ENCODE measurements at regions not wholly inside any gene's neighbourhood (a gene's known extent, or its start where the extent isn't known, plus 50 kb on each side); places are given as distances from the start of the nearest gene placed in this dataset.

GRCh38 chr2:16045653-16046352 is 105.5 kb downstream of the MYCN start:
- no peak overlapping the region for H3K27ac ChIP-seq (ENCODE audit: low read depth, low read length)
- no peaks in the 10 kb centered on the region for H3K4me1 ChIP-seq (ENCODE audit: control insufficient read depth in 5 of 5, insufficient read depth in 5 of 5, low read length in 5 of 5)
- H3K4me3 ChIP-seq (ENCODE audit: low read depth in 1 of 5, low read length in 5 of 5), result no peak overlapping the region
- H3K9ac ChIP-seq (ENCODE audit: low read length in 5 of 5), result no peak overlapping the region
- H3K9me3 ChIP-seq (ENCODE audit: control insufficient read depth in 5 of 5, low read length in 5 of 5), result peaks cover 0 to 2% (median 0%) of the 10 kb centered on the region in 5 donors
- no peaks in the 10 kb centered on the region for H3K36me3 ChIP-seq (ENCODE audit: control insufficient read depth in 5 of 5, insufficient read depth in 5 of 5, low read length in 5 of 5)
- peaks cover 0 to 6% (median 3%) of the 10 kb centered on the region in 5 donors for H3K27me3 ChIP-seq (ENCODE audit: control insufficient read depth in 5 of 5, insufficient read depth in 4 of 5, low read length in 5 of 5)

GRCh38 chr2:16044946-16045456 is 104.7 kb downstream of the MYCN start:
- H3K4me1 ChIP-seq (ENCODE audit: control insufficient read depth in 5 of 5, insufficient read depth in 5 of 5, low read length in 5 of 5), result no peaks in the 10 kb centered on the region
- H3K9ac ChIP-seq (ENCODE audit: low read length in 5 of 5), result no peak overlapping the region
- H3K9me3 ChIP-seq (ENCODE audit: control insufficient read depth in 5 of 5, low read length in 5 of 5), result peaks cover 0 to 2% (median 0%) of the 10 kb centered on the region in 5 donors
- no peak overlapping the region for H3K27ac ChIP-seq (ENCODE audit: low read depth, low read length)
- H3K36me3 ChIP-seq (ENCODE audit: control insufficient read depth in 5 of 5, insufficient read depth in 5 of 5, low read length in 5 of 5), result no peaks in the 10 kb centered on the region
- H3K4me3 ChIP-seq (ENCODE audit: low read depth in 1 of 5, low read length in 5 of 5), result no peak overlapping the region
- H3K27me3 ChIP-seq (ENCODE audit: control insufficient read depth in 5 of 5, insufficient read depth in 4 of 5, low read length in 5 of 5), result peaks cover 0 to 7% (median 3%) of the 10 kb centered on the region in 5 donors

DNA sequence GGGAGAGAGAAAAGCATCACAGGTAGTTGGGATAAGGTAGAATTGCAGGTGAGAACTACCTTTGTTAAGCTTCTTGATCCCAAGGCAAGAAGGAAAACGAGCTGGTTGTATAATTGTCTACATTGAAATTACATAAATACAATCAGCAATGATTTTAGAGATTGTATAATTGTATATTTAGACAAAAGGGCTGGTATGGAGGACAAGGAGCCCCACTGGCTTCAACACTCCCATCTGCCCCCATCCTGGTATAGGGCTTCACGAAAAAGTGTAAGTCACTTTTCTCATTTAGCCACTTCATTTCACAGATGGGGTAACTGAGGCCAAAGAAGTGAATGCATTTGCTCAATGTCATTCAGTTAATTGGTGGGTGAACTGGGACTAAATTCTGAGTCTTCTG is 103.3 kb downstream of the MYCN start:
- no peak overlapping the region for H3K4me3 ChIP-seq (ENCODE audit: low read depth in 1 of 5, low read length in 5 of 5)
- no peak overlapping the region for H3K27ac ChIP-seq (ENCODE audit: low read depth, low read length)
- H3K36me3 ChIP-seq (ENCODE audit: control insufficient read depth in 5 of 5, insufficient read depth in 5 of 5, low read length in 5 of 5), result no peaks in the 10 kb centered on the region
- H3K9ac ChIP-seq (ENCODE audit: low read length in 5 of 5), result no peak overlapping the region
- H3K9me3 ChIP-seq (ENCODE audit: control insufficient read depth in 5 of 5, low read length in 5 of 5), result peaks cover 0 to 2% (median 0%) of the 10 kb centered on the region in 5 donors
- no peaks in the 10 kb centered on the region for H3K4me1 ChIP-seq (ENCODE audit: control insufficient read depth in 5 of 5, insufficient read depth in 5 of 5, low read length in 5 of 5)
- H3K27me3 ChIP-seq (ENCODE audit: control insufficient read depth in 5 of 5, insufficient read depth in 4 of 5, low read length in 5 of 5), result peaks cover 0 to 8% (median 4%) of the 10 kb centered on the region in 5 donors

GRCh38 chr2:16043192-16043591 is 102.8 kb downstream of the MYCN start:
- Histone ChIP-seq H3K4me3 (ENCODE audit: low read depth in 1 of 5, low read length in 5 of 5) (no peak overlapping the region), H3K9me3 (ENCODE audit: control insufficient read depth in 5 of 5, low read length in 5 of 5) (peaks cover 0 to 2% (median 0%) of the 10 kb centered on the region in 5 donors), H3K4me1 (ENCODE audit: control insufficient read depth in 5 of 5, insufficient read depth in 5 of 5, low read length in 5 of 5) (no peaks in the 10 kb centered on the region), H3K27me3 (ENCODE audit: control insufficient read depth in 5 of 5, insufficient read depth in 4 of 5, low read length in 5 of 5) (peaks cover 0 to 12% (median 6%) of the 10 kb centered on the region in 5 donors), H3K9ac (ENCODE audit: low read length in 5 of 5) (no peak overlapping the region), H3K27ac (ENCODE audit: low read depth, low read length) (no peak overlapping the region), H3K36me3 (ENCODE audit: control insufficient read depth in 5 of 5, insufficient read depth in 5 of 5, low read length in 5 of 5) (no peaks in the 10 kb centered on the region)

GRCh38 chr2:16042201-16042700 is 101.9 kb downstream of the MYCN start:
- Histone ChIP-seq H3K9me3 (ENCODE audit: control insufficient read depth in 5 of 5, low read length in 5 of 5) (peaks cover 0 to 2% (median 0%) of the 10 kb centered on the region in 5 donors), H3K27ac (ENCODE audit: low read depth, low read length) (no peak overlapping the region), H3K27me3 (ENCODE audit: control insufficient read depth in 5 of 5, insufficient read depth in 4 of 5, low read length in 5 of 5) (peaks cover 0 to 12% (median 6%) of the 10 kb centered on the region in 5 donors), H3K9ac (ENCODE audit: low read length in 5 of 5) (no peak overlapping the region), H3K36me3 (ENCODE audit: control insufficient read depth in 5 of 5, insufficient read depth in 5 of 5, low read length in 5 of 5) (no peaks in the 10 kb centered on the region), H3K4me1 (ENCODE audit: control insufficient read depth in 5 of 5, insufficient read depth in 5 of 5, low read length in 5 of 5) (no peaks in the 10 kb centered on the region), H3K4me3 (ENCODE audit: low read depth in 1 of 5, low read length in 5 of 5) (no peak overlapping the region)

GRCh38 chr2:16040271-16041010 is 100.1 kb downstream of the MYCN start:
- H3K4me3 ChIP-seq (ENCODE audit: low read depth in 1 of 5, low read length in 5 of 5), result no peak overlapping the region
- peaks cover 0 to 12% (median 6%) of the 10 kb centered on the region in 5 donors for H3K27me3 ChIP-seq (ENCODE audit: control insufficient read depth in 5 of 5, insufficient read depth in 4 of 5, low read length in 5 of 5)
- no peak overlapping the region for H3K27ac ChIP-seq (ENCODE audit: low read depth, low read length)
- H3K9me3 ChIP-seq (ENCODE audit: control insufficient read depth in 5 of 5, low read length in 5 of 5), result peaks cover 0 to 2% (median 0%) of the 10 kb centered on the region in 5 donors
- H3K9ac ChIP-seq (ENCODE audit: low read length in 5 of 5), result no peak overlapping the region
- H3K4me1 ChIP-seq (ENCODE audit: control insufficient read depth in 5 of 5, insufficient read depth in 5 of 5, low read length in 5 of 5), result no peaks in the 10 kb centered on the region
- H3K36me3 ChIP-seq (ENCODE audit: control insufficient read depth in 5 of 5, insufficient read depth in 5 of 5, low read length in 5 of 5), result no peaks in the 10 kb centered on the region

DNA sequence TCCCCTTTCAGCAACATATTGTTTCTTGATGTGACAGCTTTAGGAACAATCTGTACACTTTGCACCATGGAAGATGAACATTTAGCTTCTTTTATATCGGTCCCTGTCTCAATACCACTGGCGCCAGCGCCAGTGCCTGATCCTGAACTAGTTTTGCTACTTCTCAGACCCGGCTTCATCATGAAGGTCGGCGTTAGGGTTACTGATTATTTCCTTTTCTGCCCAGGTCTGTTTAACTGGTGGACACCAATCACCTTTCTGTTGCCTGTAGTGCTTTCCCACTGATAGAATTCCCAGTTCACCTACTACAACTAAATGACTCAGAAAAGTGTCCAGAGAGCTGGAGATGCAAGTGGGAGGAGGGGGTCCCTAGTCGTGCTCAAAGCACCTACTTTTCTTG is 99.5 kb downstream of the MYCN start:
- H3K27me3 ChIP-seq (ENCODE audit: control insufficient read depth in 5 of 5, insufficient read depth in 4 of 5, low read length in 5 of 5), result peaks cover 0 to 12% (median 6%) of the 10 kb centered on the region in 5 donors
- no peak overlapping the region for H3K27ac ChIP-seq (ENCODE audit: low read depth, low read length)
- peaks cover 0 to 2% (median 0%) of the 10 kb centered on the region in 5 donors for H3K9me3 ChIP-seq (ENCODE audit: control insufficient read depth in 5 of 5, low read length in 5 of 5)
- H3K4me3 ChIP-seq (ENCODE audit: low read depth in 1 of 5, low read length in 5 of 5), result no peak overlapping the region
- H3K9ac ChIP-seq (ENCODE audit: low read length in 5 of 5), result no peak overlapping the region
- no peaks in the 10 kb centered on the region for H3K4me1 ChIP-seq (ENCODE audit: control insufficient read depth in 5 of 5, insufficient read depth in 5 of 5, low read length in 5 of 5)
- no peaks in the 10 kb centered on the region for H3K36me3 ChIP-seq (ENCODE audit: control insufficient read depth in 5 of 5, insufficient read depth in 5 of 5, low read length in 5 of 5)

GRCh38 chr2:16039055-16039454 is 98.7 kb downstream of the MYCN start:
- Histone ChIP-seq H3K9me3 (ENCODE audit: control insufficient read depth in 5 of 5, low read length in 5 of 5) (peaks cover 0 to 2% (median 0%) of the 10 kb centered on the region in 5 donors), H3K4me1 (ENCODE audit: control insufficient read depth in 5 of 5, insufficient read depth in 5 of 5, low read length in 5 of 5) (no peaks in the 10 kb centered on the region), H3K4me3 (ENCODE audit: low read depth in 1 of 5, low read length in 5 of 5) (no peak overlapping the region), H3K9ac (ENCODE audit: low read length in 5 of 5) (no peak overlapping the region), H3K36me3 (ENCODE audit: control insufficient read depth in 5 of 5, insufficient read depth in 5 of 5, low read length in 5 of 5) (no peaks in the 10 kb centered on the region), H3K27ac (ENCODE audit: low read depth, low read length) (no peak overlapping the region), H3K27me3 (ENCODE audit: control insufficient read depth in 5 of 5, insufficient read depth in 4 of 5, low read length in 5 of 5) (peaks cover 0 to 12% (median 7%) of the 10 kb centered on the region in 5 donors)

- Histone ChIP-seq H3K9ac (ENCODE audit: low read length in 5 of 5) (no peak overlapping the region), H3K9me3 (ENCODE audit: control insufficient read depth in 5 of 5, low read length in 5 of 5) (peaks cover 0 to 2% (median 0%) of the 10 kb centered on the region in 5 donors), H3K4me3 (ENCODE audit: low read depth in 1 of 5, low read length in 5 of 5) (no peak overlapping the region), H3K27me3 (ENCODE audit: control insufficient read depth in 5 of 5, insufficient read depth in 4 of 5, low read length in 5 of 5) (peaks cover 0 to 12% (median 7%) of the 10 kb centered on the region in 5 donors), H3K27ac (ENCODE audit: low read depth, low read length) (no peak overlapping the region), H3K36me3 (ENCODE audit: control insufficient read depth in 5 of 5, insufficient read depth in 5 of 5, low read length in 5 of 5) (no peaks in the 10 kb centered on the region), H3K4me1 (ENCODE audit: control insufficient read depth in 5 of 5, insufficient read depth in 5 of 5, low read length in 5 of 5) (no peaks in the 10 kb centered on the region)
Measured at GRCh38 chr2:16038621-16039020, 98.3 kb downstream of the MYCN start.
